Omental fat pad (tissue), 3 donors: ENCODE measurements at regions not wholly inside any gene's neighbourhood (a gene's known extent, or its start where the extent isn't known, plus 50 kb on each side); places are given as distances from the start of the nearest gene placed in this dataset.

Experiments used
- ATAC-seq: fragments of 150-250 bp; one replicate; pipeline ENCODE4 v1.9.1; 2016; ENCODE audit warnings: mild to moderate bottlenecking, moderate library complexity; ENCODE audit not compliant: low FRiP score
- DNase-seq: peaks from one replicate; pipeline ENCODE4 v3.0.0-alpha.2; 2019; ENCODE audit warnings: low spot score
- TF ChIP-seq, protein P1 (sequence below), 3 donors: fragments of 450-650 bp; IDR thresholded peaks; one replicate each; pipeline ENCODE4 v1.5.1; 2016 to 2017; ENCODE audit warnings: antibody characterized with exemption in 3 of 3, mild to moderate bottlenecking in 3 of 3, moderate library complexity in 2 of 3

DNA sequence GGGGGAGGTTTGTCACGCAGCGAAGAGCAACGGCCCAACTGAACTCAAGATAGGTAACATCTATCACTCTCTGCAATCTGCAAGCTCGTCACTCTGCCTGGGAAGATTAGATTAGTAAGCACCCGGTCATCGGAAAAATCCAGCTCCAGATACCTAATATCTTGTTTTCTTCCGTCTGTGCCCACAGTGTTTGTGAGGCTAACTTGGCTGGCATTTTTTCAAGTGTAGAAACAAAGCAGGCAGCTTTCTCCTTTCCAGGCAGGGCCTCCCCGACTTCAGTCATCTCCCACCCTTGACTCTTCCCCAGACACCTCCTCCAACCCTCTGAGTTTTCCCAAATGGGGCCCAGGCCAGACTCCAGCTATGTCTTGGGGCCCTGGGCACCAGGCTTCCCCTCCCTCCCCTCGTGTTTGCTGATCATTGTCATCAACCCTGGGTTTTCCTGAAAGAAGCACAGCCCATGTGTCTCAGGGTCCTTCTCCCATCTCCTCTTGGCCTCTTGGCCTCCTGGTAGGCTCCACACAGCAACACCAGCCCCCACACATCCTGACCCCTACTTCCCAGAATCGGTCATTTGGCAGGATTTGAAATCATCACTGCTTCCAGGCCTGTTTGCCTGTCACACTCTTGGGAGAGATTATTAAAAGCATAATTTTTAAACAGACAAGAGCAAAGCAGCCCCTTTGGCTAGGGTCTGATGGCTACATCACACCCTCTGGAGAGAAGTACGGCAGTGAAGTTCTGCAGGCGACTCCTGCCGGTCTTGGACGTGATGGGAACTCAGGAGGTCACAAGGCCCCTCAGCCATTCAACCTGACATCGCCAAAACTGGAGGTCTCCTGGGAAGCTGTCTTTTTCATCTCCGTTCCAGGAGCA lies 144.9 kb upstream of the ID2 start:
- ATAC-seq (peak; percentile 7), DNase-seq (no peak)
- TF ChIP-seq, protein P1, sequence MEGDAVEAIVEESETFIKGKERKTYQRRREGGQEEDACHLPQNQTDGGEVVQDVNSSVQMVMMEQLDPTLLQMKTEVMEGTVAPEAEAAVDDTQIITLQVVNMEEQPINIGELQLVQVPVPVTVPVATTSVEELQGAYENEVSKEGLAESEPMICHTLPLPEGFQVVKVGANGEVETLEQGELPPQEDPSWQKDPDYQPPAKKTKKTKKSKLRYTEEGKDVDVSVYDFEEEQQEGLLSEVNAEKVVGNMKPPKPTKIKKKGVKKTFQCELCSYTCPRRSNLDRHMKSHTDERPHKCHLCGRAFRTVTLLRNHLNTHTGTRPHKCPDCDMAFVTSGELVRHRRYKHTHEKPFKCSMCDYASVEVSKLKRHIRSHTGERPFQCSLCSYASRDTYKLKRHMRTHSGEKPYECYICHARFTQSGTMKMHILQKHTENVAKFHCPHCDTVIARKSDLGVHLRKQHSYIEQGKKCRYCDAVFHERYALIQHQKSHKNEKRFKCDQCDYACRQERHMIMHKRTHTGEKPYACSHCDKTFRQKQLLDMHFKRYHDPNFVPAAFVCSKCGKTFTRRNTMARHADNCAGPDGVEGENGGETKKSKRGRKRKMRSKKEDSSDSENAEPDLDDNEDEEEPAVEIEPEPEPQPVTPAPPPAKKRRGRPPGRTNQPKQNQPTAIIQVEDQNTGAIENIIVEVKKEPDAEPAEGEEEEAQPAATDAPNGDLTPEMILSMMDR (IDR thresholded peaks at IDR 0.05): no peak

DNA sequence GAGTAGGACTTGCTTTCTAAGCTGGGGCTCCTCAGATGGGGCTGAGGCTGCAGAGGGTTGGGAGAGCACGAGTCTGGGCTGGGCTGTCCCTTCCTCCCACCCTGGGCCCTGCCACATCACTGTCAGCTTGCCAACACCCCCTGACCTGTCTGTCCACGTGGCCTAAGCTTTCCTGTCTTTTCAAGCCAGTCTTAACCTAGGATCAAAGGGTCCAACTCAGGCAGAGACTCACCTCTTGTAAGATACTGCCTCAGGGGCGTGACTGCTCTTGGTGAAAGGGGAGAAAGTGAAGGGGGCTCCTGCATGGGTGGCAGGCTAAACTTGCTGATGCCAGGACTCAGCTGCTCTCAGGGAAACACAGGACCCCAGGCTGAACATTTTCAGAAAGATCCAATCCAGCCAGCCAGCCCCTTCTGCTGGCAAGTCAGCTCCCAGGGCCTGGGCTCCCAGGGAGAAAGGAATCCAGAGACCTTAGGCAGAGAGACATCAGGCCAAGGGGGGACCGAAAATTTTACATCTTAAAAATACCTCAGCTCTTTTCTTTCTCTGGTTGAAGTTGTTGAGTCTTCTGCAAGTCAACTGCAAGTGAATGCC lies 144.2 kb upstream of the ID2 start:
- DNase-seq (no peak), ATAC-seq (no peak)
- TF ChIP-seq, protein P1 (IDR thresholded peaks at IDR 0.05): no peak

DNA sequence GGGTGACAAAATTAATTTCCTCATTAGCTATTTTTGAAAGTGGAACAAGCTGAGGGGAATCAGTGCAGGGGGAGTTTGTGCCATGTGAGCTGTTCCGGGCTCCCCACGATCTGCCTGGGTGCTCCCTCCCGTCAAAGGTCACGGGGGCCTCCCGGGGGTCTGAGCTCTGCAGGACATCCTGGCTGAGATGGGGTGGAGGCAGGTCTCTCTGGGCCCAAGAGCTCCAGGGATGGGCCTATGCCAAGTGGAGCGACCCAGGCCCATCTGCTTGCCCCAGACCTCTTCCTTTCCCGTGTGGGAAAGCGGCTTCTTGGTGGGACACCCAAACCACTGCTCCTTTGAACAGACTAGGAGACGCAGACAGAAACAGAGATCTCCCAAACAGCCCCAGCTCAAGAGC lies 143.3 kb upstream of the ID2 start:
- ATAC-seq (no peak), DNase-seq (no peak)
- TF ChIP-seq, protein P1 (IDR thresholded peaks at IDR 0.05): no peak

DNA sequence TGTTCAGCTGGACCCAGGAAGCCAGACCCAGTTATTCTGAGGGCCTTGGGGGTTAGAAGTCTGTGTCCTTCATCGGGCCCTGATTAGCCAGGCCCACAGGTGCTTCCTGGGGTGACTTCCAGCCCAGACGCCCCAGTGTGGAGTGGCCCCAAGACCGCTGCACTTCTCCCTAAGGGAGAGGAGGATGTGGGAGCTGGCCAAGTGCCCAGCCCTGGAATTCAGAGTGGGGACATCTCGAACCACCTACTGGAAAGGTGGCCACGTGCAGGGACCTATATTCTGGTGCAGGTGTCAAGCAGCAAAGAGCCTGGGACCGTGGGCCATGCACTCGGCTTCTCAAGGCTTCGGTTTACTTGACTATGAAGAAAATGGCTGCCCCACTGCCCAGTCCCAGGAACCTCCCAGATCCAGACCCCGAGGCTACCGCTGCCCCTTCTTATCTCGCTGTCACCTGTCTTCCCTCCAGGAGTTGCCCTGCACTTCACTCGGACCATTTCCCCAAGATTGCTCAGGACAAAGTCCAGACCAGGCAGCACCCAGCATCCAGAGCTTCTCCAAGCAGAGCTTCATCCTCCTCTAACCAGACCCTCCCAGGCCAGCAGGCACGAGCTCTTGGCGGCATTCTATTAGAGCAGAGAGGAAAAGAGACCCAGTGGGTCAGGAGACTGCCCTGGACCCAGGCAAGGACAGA lies 142.8 kb upstream of the ID2 start:
- ATAC-seq: no peak
- TF ChIP-seq, protein P1 (IDR thresholded peaks at IDR 0.05): no peak

DNA sequence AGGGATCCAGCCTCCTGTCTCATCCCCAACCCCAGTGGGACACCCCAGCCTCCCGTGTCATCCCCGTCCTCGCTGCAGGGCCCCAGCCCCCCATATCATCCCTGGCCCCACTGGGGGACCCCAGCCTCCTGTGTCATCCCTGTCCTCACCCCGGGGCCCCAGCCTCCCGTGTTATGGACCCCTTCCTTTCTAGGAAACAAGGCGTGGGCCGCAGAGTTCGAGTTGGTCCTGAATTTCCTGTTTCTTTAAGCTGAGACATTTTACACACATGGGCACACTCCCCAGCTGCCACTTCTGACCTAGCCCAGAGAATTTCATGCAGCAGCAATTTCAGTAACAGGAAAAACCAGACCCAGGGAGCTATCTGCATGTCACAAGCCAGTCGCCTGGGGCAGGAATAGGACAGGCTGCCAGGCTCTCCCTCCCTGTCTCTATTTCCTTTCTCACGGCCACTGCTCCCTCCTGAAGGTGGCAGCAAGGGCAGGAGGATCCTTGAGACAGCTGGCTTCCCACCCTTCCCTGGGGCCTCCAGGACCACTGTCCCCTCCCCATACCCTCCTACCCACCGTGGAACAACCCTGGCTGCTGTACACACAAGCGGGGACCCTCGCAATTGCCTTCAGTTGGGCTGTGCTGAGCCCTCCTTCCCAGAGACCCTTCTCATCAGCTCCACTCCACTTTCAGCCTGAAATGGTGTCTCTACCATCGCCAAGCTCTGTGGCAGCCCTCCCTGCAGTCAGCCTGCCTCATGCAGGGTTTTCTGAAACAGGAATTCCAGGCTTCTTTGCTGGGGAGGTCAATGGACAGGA lies 141.9 kb upstream of the ID2 start:
- ATAC-seq: no peak
- TF ChIP-seq, protein P1 (IDR thresholded peaks at IDR 0.05): no peak

More for the DNA sequence above, 142.8 kb upstream of the ID2 start:
- DNase-seq: no peak

DNA sequence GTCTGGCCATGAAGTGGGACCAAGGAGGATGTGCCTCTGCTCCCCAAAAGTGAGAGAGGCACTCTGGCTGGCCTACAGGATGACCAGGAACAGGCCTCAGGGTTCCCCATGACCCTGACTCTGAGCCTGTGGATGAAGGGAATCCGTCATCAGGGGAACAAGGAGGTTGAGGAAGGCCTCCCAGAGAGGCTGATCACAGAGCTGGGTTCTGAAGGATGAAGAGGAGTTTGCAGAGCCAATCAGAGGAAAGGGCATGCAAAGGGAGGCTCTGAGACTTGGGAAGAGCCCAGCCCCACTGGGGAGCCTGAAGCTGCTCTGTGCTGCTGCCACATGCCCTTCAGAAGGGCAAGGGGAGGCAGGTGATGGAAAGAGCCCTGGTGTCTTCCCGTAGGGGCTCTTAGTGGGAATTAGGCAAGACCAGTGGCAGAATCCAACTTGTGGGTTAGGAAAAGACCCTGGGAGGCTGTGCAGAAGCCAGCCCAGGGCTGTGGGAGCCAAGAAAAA lies 141.3 kb upstream of the ID2 start:
- no peak for DNase-seq
- TF ChIP-seq, protein P1 (IDR thresholded peaks at IDR 0.05): no peak
- no peak for ATAC-seq

More for the DNA sequence above, 141.9 kb upstream of the ID2 start:
- no peak for DNase-seq
